ENCODE measurements at regions not wholly inside any gene's neighbourhood (a gene's known extent, or its start where the extent isn't known, plus 50 kb on each side); places are given as distances from the start of the nearest gene placed in this dataset.
"Not testable (repeated sequence)": the region's sequence is repeated elsewhere in the genome, so short reads cannot be mapped to it uniquely, and the experiment has no call there.

DNA sequence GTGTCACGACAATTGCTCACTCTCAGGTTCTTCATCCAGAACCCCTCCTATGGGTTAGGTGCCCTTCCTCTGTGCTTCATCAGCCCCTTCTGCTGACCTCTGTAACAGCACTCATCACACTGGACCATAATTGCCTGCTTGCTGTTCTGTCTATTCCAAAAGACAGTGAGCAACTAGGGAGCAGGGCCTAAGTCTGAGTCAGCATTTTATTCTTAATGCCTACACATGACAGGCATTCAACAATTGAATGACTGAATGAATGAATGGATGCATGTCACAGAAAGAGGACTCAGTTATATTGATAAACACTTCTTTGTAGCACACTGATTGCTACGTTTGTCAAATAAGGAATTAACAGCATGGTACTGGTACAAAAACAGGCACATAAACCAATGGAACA lies 317.0 kb downstream of the ZIC3 start:
- no peak for DNase-seq (ENCODE audit: low spot score)

DNA sequence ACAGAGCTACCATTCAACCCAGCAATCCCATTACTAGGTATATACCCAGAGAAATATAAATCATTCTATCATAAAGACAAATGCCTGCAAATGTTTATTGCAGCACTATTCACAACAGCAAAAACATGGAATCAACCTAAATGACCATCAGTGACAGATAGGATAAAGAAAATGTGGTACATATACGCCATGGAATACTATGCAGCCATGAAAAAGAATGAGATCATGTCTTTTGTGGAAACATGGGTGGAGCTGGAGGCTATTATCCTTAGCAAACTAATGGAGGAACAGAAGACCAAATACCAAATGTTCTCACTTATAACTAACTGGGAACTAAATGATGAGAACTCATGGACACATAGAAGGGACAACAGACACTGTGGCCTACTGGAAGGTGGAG lies 318.9 kb downstream of the ZIC3 start:
- DNase-seq (ENCODE audit: low spot score), result not testable (repeated sequence)

DNA sequence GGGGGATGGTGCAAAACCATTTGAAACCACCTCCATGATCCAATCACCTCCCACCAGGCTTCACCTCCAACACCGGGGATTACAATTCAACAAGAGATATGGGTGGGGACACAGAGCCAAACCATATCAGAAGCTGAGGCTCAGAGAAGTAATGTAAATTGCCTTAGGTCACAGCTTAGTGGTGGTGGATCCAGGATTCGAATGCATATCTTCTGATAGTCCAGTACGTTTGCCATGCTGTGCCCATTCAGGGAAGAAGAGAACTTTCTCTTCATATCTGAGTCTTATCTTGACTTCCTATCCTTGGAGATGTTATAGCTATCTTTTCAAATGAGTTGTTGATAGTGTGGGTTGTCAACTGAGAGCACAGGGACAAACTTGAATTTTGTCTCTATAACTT lies 325.5 kb downstream of the ZIC3 start:
- no peak for DNase-seq (ENCODE audit: low spot score)

GRCh38 chrX:137896123-137896522 lies 330.2 kb downstream of the ZIC3 start:
- DNase-seq (ENCODE audit: low spot score), result no peak

- no peak for DNase-seq (ENCODE audit: low spot score)
Observed at GRCh38 chrX:137915466-137915865, 349.5 kb downstream of the ZIC3 start.

GRCh38 chrX:137916090-137916746 lies 350.3 kb downstream of the ZIC3 start:
- no peak for DNase-seq (ENCODE audit: low spot score)

DNA sequence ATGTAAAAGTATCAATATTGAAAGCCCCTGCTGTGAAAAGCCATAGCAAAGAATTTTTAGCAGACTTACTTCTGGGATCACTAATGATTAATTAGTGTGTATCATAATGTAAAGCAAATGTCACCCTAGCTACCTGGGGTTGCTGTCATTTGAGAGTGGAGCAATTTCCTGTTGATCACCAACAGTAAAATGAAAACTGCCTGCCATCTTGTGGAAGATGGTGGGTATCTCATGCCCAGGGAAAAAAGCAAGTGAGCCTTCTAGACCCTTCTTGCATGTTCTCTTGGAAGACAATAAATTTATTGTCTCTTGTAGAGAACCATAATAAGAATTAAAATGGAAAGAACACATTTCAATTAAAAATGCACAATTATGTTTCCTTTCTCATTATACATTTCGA lies 360.2 kb downstream of the ZIC3 start:
- peak; percentile 3 for DNase-seq (ENCODE audit: low spot score)

DNA sequence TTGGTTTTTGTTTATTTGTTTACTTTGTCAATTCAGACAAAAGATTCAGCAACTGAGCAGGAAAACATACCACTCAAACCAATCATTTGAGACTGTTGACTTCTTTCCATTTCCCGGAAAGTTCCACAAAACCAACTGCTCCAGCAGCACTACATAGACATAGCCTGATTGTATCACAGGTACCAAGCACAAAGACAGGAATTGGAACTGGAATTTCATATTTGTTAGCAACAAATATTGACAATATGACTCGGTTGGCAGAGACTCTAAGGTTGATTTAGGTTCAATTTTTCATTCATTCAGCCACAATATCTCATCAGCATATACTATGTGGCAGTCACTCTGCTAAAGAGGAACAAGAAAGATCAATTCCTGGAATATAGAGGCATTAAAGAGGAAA lies 364.0 kb downstream of the ZIC3 start:
- no peak for DNase-seq (ENCODE audit: low spot score)

GRCh38 chrX:137930533-137930932 lies 364.6 kb downstream of the ZIC3 start:
- DNase-seq (ENCODE audit: low spot score), result no peak

GRCh38 chrX:137934214-137934613 lies 368.3 kb downstream of the ZIC3 start:
- DNase-seq (ENCODE audit: low spot score), result not testable (repeated sequence)

DNA sequence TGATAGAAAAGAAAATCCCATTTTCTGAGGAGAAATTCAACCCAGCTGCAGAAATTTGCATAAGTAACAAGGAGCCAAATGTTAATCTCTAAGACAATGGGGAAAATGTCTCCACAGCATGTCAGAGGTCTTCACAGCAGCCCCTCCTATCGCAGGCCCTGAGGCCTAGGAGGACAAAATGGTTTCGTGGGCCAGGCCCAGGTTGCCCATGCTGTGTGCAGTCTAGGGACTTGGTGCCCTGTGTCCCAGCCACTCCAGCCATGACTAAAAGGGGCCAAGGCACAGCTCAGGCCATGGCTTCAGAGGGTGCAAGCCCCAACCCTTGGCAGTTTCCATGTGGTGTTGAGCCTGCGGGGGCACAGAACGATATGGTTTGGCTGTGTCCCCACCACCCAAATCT lies 369.0 kb downstream of the ZIC3 start:
- DNase-seq (ENCODE audit: low spot score), result not testable (repeated sequence)

GRCh38 chrX:137945470-137945869 lies 379.5 kb downstream of the ZIC3 start:
- no peak for DNase-seq (ENCODE audit: low spot score)

DNA sequence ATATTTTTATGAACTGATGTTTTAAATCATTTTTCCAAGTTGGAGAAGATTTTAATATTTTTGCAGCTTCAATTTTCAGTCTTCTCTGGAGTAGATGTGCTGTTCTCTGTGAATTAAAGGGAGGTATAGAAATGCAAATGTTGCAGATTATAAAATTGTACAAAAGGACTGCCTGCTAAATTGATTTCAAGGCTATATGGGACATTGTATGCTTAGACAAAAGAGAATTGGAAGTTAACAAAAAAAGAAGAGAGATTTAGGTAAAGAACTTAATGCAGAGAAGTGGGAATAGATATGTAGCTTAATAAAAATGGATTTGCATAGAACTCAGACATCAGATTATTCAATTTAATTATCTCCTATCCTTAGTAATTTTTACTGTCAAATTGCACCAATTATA lies 403.3 kb downstream of the ZIC3 start:
- DNase-seq (ENCODE audit: low spot score), result no peak

GRCh38 chrX:137982472-137983172 lies 416.7 kb downstream of the ZIC3 start:
- DNase-seq (ENCODE audit: low spot score), result no peak

GRCh38 chrX:137988470-137988869 lies 422.5 kb downstream of the ZIC3 start:
- DNase-seq (ENCODE audit: low spot score), result no peak

- no peak for DNase-seq (ENCODE audit: low spot score)
Observed at GRCh38 chrX:137998619-137999018, 432.7 kb downstream of the ZIC3 start.

GRCh38 chrX:137999071-137999470 lies 433.1 kb downstream of the ZIC3 start:
- no peak for DNase-seq (ENCODE audit: low spot score)

- DNase-seq (ENCODE audit: low spot score), result no peak
Observed at GRCh38 chrX:137999552-137999951, 433.6 kb downstream of the ZIC3 start.

DNA sequence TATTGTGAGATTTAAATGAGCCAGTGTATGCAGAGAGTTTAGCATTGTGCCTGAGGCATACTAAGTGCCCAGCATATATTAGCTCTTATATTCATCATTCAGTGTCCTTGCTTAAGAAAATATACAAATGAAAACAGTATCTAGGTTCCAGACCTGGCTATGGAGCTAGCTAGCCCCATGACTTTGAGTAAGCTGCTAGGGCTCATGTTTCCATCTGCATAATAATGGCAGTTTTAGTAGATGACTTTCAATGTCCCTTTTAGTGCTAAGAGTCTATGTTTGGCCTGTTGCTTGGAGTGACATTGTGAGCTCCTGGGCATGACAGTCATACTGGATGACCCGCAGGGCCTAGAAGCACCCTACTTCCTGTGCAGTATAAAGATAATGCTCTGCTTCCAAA lies 435.3 kb downstream of the ZIC3 start:
- DNase-seq (ENCODE audit: low spot score), result no peak

DNA sequence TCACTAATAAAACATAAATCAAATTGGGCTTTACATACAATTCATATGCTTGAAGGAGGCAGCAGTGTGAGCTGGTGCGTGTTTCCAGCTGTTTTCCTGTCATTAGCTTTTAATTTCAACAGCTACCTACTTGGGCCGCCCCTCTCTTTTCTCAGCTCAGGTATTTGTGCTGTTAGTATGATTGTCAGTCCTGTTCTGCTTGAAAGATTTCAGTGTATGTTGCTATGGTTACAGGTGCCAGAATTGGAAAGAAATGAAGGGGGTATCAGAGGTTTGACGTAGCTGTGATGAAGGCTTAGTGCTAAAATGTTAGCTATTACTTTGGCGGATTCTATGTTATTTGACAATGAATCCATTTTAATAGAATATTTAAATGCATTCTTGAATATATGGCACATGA lies 440.3 kb downstream of the ZIC3 start:
- DNase-seq (ENCODE audit: low spot score), result no peak

- DNase-seq (ENCODE audit: low spot score), result no peak
Observed at GRCh38 chrX:138008281-138008680, 442.4 kb downstream of the ZIC3 start.

- DNase-seq (ENCODE audit: low spot score), result no peak
Observed at GRCh38 chrX:138011468-138011867, 445.5 kb downstream of the ZIC3 start.

DNA sequence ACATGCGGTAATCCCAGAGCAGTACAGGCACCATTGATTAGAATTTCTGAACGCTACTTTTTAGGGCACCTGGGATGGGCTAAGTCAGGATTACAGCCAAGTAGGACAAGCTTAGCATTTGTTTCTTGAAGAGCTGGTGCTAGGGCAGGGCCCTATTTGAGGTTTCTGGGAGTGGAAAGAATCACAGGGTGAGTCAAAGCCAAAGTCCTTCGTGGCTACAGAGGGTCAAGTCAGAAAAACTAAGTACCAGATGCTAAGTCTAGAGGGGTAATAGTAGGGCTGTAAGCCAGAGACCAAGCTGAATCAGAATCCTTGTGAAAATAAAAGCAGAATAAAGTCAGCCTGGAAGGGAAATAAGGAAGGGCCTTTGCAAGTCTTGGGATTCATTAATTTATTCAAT lies 448.6 kb downstream of the ZIC3 start:
- no peak for DNase-seq (ENCODE audit: low spot score)
